Parathyroid adenoma (tissue), 2 donors: ENCODE measurements at regions not wholly inside any gene's neighbourhood (a gene's known extent, or its start where the extent isn't known, plus 50 kb on each side); places are given as distances from the start of the nearest gene placed in this dataset.

Source experiments
- H2AFZ ChIP-seq: fragments of 300-600 bp; sonication (generic); one replicate; pipeline ENCODE4 v1.7.0; 2017; ENCODE audit warnings: antibody characterized with exemption, mild to moderate bottlenecking
- H3K27ac ChIP-seq: fragments of 300-600 bp; sonication (generic); one replicate; pipeline ENCODE4 v1.7.0; 2017
- H3K27me3 ChIP-seq: fragments of 300-600 bp; sonication (generic); one replicate; pipeline ENCODE4 v1.7.0; 2017; ENCODE audit warnings: low read length; ENCODE audit not compliant: control insufficient read depth, insufficient read depth
- H3K36me3 ChIP-seq: fragments of 300-600 bp; sonication (generic); one replicate; pipeline ENCODE4 v1.7.0; 2017; ENCODE audit warnings: low read length; ENCODE audit not compliant: control insufficient read depth, insufficient read depth
- H3K4me1 ChIP-seq: fragments of 300-600 bp; sonication (generic); one replicate; pipeline ENCODE4 v1.7.0; 2017; ENCODE audit warnings: control low read depth
- H3K4me2 ChIP-seq: fragments of 300-600 bp; sonication (generic); one replicate; pipeline ENCODE4 v1.7.0; 2017; ENCODE audit warnings: low read length
- H3K4me3 ChIP-seq: fragments of 300-600 bp; sonication (generic); one replicate; pipeline ENCODE4 v1.7.0; 2017; ENCODE audit warnings: low read depth, low read length
- H3K79me2 ChIP-seq: fragments of 300-600 bp; sonication (generic); one replicate; pipeline ENCODE4 v1.7.0; 2017; ENCODE audit warnings: control low read depth
- H3K9ac ChIP-seq: fragments of 300-600 bp; sonication (generic); one replicate; pipeline ENCODE4 v1.7.0; 2017; ENCODE audit warnings: mild to moderate bottlenecking
- H3K9me3 ChIP-seq: fragments of 300-600 bp; sonication (generic); one replicate; pipeline ENCODE4 v1.7.0; 2017; ENCODE audit warnings: low read length; ENCODE audit not compliant: control insufficient read depth
- TF ChIP-seq, protein P1 (sequence below): fragments of 300-600 bp; sonication (generic); IDR thresholded peaks from one replicate; pipeline ENCODE4 v1.7.0; 2017; ENCODE audit warnings: antibody characterized with exemption, mild to moderate bottlenecking
- donor health status: primary hyperparathyroidism.

DNA sequence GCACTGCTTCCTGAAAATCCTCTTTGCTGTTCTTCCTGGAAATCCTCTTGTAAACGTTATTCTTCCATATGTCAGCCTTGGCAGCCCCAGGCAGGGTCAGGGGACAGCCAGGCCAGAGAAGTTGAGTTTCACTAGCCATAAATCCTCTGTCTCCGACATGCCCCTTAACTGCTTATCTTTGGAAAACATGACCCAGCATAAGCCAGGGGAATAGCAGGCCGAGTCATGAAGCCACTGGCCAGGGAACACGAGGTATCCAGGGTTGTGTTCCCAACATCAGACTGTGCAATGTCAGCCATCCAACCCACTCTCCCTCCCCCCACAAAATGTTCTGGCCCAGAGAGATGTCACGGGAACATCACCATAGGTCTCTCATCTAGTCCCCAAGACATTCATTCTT lies 453.9 kb downstream of the MED13L start:
- Histone ChIP-seq H3K4me3 (no peak overlapping the region), H3K36me3 (no peaks in the 10 kb centered on the region), H3K4me1 (no peaks in the 10 kb centered on the region), H2AFZ (no peak overlapping the region), H3K27me3 (no peaks in the 10 kb centered on the region), H3K27ac (no peak overlapping the region), H3K79me2 (no peaks in the 10 kb centered on the region), H3K9me3 (no peaks in the 10 kb centered on the region), H3K9ac (no peak overlapping the region), H3K4me2 (no peak overlapping the region)
- TF ChIP-seq, protein P1, sequence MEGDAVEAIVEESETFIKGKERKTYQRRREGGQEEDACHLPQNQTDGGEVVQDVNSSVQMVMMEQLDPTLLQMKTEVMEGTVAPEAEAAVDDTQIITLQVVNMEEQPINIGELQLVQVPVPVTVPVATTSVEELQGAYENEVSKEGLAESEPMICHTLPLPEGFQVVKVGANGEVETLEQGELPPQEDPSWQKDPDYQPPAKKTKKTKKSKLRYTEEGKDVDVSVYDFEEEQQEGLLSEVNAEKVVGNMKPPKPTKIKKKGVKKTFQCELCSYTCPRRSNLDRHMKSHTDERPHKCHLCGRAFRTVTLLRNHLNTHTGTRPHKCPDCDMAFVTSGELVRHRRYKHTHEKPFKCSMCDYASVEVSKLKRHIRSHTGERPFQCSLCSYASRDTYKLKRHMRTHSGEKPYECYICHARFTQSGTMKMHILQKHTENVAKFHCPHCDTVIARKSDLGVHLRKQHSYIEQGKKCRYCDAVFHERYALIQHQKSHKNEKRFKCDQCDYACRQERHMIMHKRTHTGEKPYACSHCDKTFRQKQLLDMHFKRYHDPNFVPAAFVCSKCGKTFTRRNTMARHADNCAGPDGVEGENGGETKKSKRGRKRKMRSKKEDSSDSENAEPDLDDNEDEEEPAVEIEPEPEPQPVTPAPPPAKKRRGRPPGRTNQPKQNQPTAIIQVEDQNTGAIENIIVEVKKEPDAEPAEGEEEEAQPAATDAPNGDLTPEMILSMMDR = no peak

DNA sequence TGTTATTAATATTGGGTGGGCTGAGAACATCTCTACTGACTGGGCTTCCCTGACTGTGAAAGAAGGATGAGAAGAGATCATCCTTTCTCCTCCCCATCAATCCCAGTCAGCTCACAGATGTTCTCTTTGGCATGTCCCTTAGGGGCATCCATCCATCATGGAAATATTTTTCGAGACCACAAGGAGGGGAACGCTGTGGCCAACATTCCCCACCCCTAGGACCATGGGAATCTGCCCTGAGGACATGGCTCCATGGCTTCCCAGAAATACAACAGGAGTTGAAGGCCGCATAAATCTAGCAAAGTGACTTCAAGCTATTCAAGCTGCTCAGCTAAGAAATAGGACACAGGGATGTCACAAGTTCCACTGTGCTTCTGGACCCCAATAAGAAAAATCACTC lies 456.8 kb downstream of the MED13L start:
- no peak overlapping the region for H3K9ac ChIP-seq
- TF ChIP-seq, protein P1 = no peak
- no peak overlapping the region for H2AFZ ChIP-seq
- no peak overlapping the region for H3K4me2 ChIP-seq
- H3K79me2 ChIP-seq = no peaks in the 10 kb centered on the region
- H3K27me3 ChIP-seq = no peaks in the 10 kb centered on the region
- no peak overlapping the region for H3K4me3 ChIP-seq
- H3K9me3 ChIP-seq = no peaks in the 10 kb centered on the region
- H3K36me3 ChIP-seq = no peaks in the 10 kb centered on the region
- no peaks in the 10 kb centered on the region for H3K4me1 ChIP-seq
- H3K27ac ChIP-seq = no peak overlapping the region

DNA sequence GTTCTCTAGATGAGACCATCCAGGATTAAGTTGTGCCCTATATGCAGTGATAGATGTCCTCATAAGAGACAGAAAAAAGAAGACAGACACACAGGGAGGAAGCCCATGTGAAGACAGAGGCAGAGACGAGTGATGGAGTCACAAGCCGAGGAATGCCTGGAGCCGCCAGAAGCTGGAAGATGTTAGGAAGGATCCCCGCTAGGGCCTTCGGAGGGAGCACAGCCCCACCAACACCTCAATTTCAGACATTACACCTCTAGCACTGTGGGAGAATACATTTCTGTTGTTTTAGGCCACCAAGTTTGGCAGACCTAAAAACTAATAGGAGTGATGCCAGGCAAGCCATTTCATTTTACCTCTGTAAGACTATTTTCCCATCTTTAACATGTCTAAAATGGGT lies 458.5 kb downstream of the MED13L start:
- no peak overlapping the region for H3K27ac ChIP-seq
- TF ChIP-seq, protein P1 = no peak
- no peaks in the 10 kb centered on the region for H3K4me1 ChIP-seq
- H3K4me3 ChIP-seq = no peak overlapping the region
- no peak overlapping the region for H2AFZ ChIP-seq
- no peaks in the 10 kb centered on the region for H3K27me3 ChIP-seq
- H3K9ac ChIP-seq = no peak overlapping the region
- no peaks in the 10 kb centered on the region for H3K9me3 ChIP-seq
- no peaks in the 10 kb centered on the region for H3K79me2 ChIP-seq
- no peaks in the 10 kb centered on the region for H3K36me3 ChIP-seq
- H3K4me2 ChIP-seq = no peak overlapping the region

DNA sequence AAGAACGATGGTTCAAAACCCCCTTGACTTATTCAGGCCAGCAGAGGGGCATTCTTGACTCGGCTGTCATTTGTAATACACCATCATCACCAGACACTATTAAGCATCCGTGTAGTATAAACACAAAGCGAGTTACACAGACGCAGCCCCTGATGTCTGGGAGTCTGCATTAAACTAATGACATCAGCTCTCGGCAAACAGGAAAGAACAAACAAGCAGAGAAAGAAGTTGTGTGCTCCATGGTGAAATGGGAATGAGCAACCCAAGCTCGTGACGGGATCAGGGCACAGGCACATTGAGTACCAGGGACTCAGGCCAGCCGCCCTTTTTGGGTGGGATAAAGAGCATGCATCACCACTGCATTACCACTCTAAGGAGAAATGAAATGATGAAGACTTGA lies 460.1 kb downstream of the MED13L start:
- TF ChIP-seq, protein P1 = no peak
- H2AFZ ChIP-seq = no peak overlapping the region
- no peaks in the 10 kb centered on the region for H3K79me2 ChIP-seq
- no peaks in the 10 kb centered on the region for H3K4me1 ChIP-seq
- no peak overlapping the region for H3K27ac ChIP-seq
- no peak overlapping the region for H3K4me3 ChIP-seq
- H3K36me3 ChIP-seq = no peaks in the 10 kb centered on the region
- H3K4me2 ChIP-seq = no peak overlapping the region
- no peak overlapping the region for H3K9ac ChIP-seq
- no peaks in the 10 kb centered on the region for H3K27me3 ChIP-seq
- H3K9me3 ChIP-seq = no peaks in the 10 kb centered on the region

DNA sequence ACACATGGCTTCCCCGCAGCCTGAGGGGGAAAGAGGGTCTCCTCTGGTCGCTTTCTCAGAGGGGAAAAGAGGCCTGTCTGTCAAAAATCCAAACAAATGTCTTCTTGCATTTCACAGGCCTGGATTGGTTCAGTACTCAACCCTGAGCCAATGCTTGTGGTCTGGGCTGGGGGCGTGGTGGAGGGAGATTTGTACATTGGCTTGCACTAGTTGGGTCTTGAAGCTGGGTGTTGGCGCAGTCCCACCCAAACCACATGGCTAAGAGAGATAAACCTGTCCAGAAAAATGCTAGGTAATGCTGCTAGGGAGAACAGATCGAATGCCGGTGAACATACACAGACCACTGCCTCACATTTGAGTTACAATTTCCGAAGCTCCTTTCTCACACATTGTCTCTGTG lies 461.6 kb downstream of the MED13L start:
- Histone ChIP-seq H3K27me3 (no peaks in the 10 kb centered on the region), H3K4me3 (no peak overlapping the region), H3K79me2 (no peaks in the 10 kb centered on the region), H2AFZ (no peak overlapping the region), H3K9ac (no peak overlapping the region), H3K4me2 (no peak overlapping the region), H3K36me3 (no peaks in the 10 kb centered on the region), H3K9me3 (no peaks in the 10 kb centered on the region), H3K27ac (no peak overlapping the region), H3K4me1 (no peaks in the 10 kb centered on the region)
- TF ChIP-seq, protein P1 = no peak
